H9 (cell line): ENCODE measurements at regions not wholly inside any gene's neighbourhood (a gene's known extent, or its start where the extent isn't known, plus 50 kb on each side); places are given as distances from the start of the nearest gene placed in this dataset.

Source experiments
- DNase-seq: peaks from one replicate; pipeline ENCODE4 v3.0.0-alpha.2; 2017
- H2AFZ ChIP-seq: one replicate; pipeline ENCODE4 v1.6.1; 2013; ENCODE audit warnings: mild to moderate bottlenecking, low read length, control low read depth, moderate library complexity
- H2AK5ac ChIP-seq: 2 replicates; pipeline ENCODE4 v1.6.1; 2013; ENCODE audit warnings: low read length, control low read depth, mixed read lengths; ENCODE audit not compliant: insufficient read length
- H2BK120ac ChIP-seq: one replicate; pipeline ENCODE4 v1.6.1; 2013; ENCODE audit warnings: low read depth, mild to moderate bottlenecking, low read length, control low read depth, inconsistent platforms; ENCODE audit not compliant: poor library complexity, severe bottlenecking
- H2BK12ac ChIP-seq: 2 replicates; pipeline ENCODE4 v1.6.1; 2013; ENCODE audit warnings: low read length, control low read depth, mixed read lengths, low read depth; ENCODE audit not compliant: insufficient read length
- H2BK15ac ChIP-seq: 2 replicates; pipeline ENCODE4 v1.6.1; 2013; ENCODE audit warnings: low read depth, low read length, control low read depth
- H2BK20ac ChIP-seq: one replicate; pipeline ENCODE4 v1.6.1; 2013; ENCODE audit warnings: low read depth, mild to moderate bottlenecking, low read length, control low read depth, inconsistent platforms; ENCODE audit not compliant: poor library complexity, severe bottlenecking
- H2BK5ac ChIP-seq: 2 replicates; pipeline ENCODE4 v1.6.1; 2013; ENCODE audit warnings: low read length, control low read depth, mixed read lengths; ENCODE audit not compliant: insufficient read length
- H3K14ac ChIP-seq: 2 replicates; pipeline ENCODE4 v1.6.1; 2013; ENCODE audit warnings: low read length, control low read depth; ENCODE audit not compliant: insufficient read depth
- H3K18ac ChIP-seq: 2 replicates; pipeline ENCODE4 v1.6.1; 2013; ENCODE audit warnings: low read depth, mild to moderate bottlenecking, mixed read lengths, low read length, control low read depth; ENCODE audit not compliant: insufficient read length
- H3K23ac ChIP-seq: 2 replicates; pipeline ENCODE4 v1.6.1; 2013; ENCODE audit warnings: low read length, control low read depth, mixed read lengths, low read depth; ENCODE audit not compliant: insufficient read length
- H3K23me2 ChIP-seq: 2 replicates; pipeline ENCODE4 v1.6.1; 2013; ENCODE audit warnings: low read depth, mild to moderate bottlenecking, mixed read lengths, low read length, control low read depth; ENCODE audit not compliant: insufficient read length, poor library complexity, severe bottlenecking
- H3K27ac ChIP-seq: 2 replicates; pipeline ENCODE4 v1.5.1; 2013; ENCODE audit warnings: low read length, control low read depth, mixed read lengths, low read depth; ENCODE audit not compliant: insufficient read length
- H3K27me3 ChIP-seq: 2 replicates; pipeline ENCODE4 v1.6.1; 2013; ENCODE audit warnings: low read length, control low read depth, inconsistent platforms; ENCODE audit not compliant: insufficient read depth
- H3K4ac ChIP-seq: 2 replicates; pipeline ENCODE4 v1.6.1; 2013; ENCODE audit warnings: low read depth, mild to moderate bottlenecking, control low read depth, inconsistent platforms, low read length, moderate library complexity
- H3K4me1 ChIP-seq: 2 replicates; pipeline ENCODE4 v1.6.1; 2013; ENCODE audit warnings: low read length, control low read depth, inconsistent platforms; ENCODE audit not compliant: insufficient read depth
- H3K4me2 ChIP-seq: 2 replicates; pipeline ENCODE4 v1.6.1; 2013; ENCODE audit warnings: low read length, control low read depth, mixed read lengths; ENCODE audit not compliant: insufficient read length, insufficient read depth
- H3K56ac ChIP-seq: 2 replicates; pipeline ENCODE4 v1.6.1; 2013; ENCODE audit warnings: low read depth, mild to moderate bottlenecking, mixed read lengths, low read length, control low read depth; ENCODE audit not compliant: insufficient read length
- H3K79me1 ChIP-seq: 2 replicates; pipeline ENCODE4 v1.6.1; 2013; ENCODE audit warnings: low read depth, mild to moderate bottlenecking, moderate library complexity, low read length, control low read depth, inconsistent platforms; ENCODE audit not compliant: insufficient read depth, poor library complexity, severe bottlenecking
- H3K79me2 ChIP-seq: 2 replicates; pipeline ENCODE4 v1.6.1; 2013; ENCODE audit warnings: low read length, control low read depth, inconsistent platforms; ENCODE audit not compliant: insufficient read depth
- H3K9ac ChIP-seq: 2 replicates; pipeline ENCODE4 v1.6.1; 2013; ENCODE audit warnings: low read length, control low read depth, mixed read lengths; ENCODE audit not compliant: insufficient read length; ENCODE audit errors: extremely low read depth
- H3K9me3 ChIP-seq: one replicate; pipeline ENCODE4 v1.6.1; 2013; ENCODE audit warnings: low read depth, low read length, inconsistent platforms; ENCODE audit not compliant: control insufficient read depth
- H3T11ph ChIP-seq: one replicate; pipeline ENCODE4 v1.6.1; 2013; ENCODE audit warnings: mild to moderate bottlenecking, low read length, control low read depth, inconsistent platforms
- H4K20me1 ChIP-seq: one replicate; pipeline ENCODE4 v1.6.1; 2013; ENCODE audit not compliant: control insufficient read depth, insufficient read length, insufficient read depth
- H4K5ac ChIP-seq: 2 replicates; pipeline ENCODE4 v1.6.1; 2013; ENCODE audit warnings: low read depth, mild to moderate bottlenecking, mixed read lengths, low read length, control low read depth; ENCODE audit not compliant: insufficient read length
- H4K8ac ChIP-seq: replicated peaks from 2 replicates; pipeline ENCODE4 v1.6.1; 2013; ENCODE audit warnings: low read length, control low read depth, mixed read lengths, low read depth; ENCODE audit not compliant: insufficient read length
- H4K91ac ChIP-seq: 2 replicates; pipeline ENCODE4 v1.6.1; 2013; ENCODE audit warnings: low read depth, mild to moderate bottlenecking, moderate library complexity, mixed read lengths, low read length, control low read depth; ENCODE audit not compliant: insufficient read length
- H3K27ac Mint-ChIP-seq, 3 experiments: 2 replicates in 2 of 3; 3 replicates in 1 of 3; pipeline ENCODE4 v1.8.0; 2020 to 2021; ENCODE audit warnings: mixed read lengths in 3 of 3, mild to moderate bottlenecking in 1 of 3, moderate library complexity in 1 of 3
- H3K27me3 Mint-ChIP-seq: 2 replicates; pipeline ENCODE4 v1.8.0; 2021; ENCODE audit warnings: low read depth, mild to moderate bottlenecking, moderate library complexity, mixed read lengths
- H3K36me3 Mint-ChIP-seq, 3 experiments: 2 replicates in 2 of 3; 3 replicates in 1 of 3; pipeline ENCODE4 v1.8.0; 2020 to 2021; ENCODE audit warnings: low read depth in 3 of 3, mixed read lengths in 3 of 3; ENCODE audit not compliant: insufficient read depth in 1 of 3
- H3K4me1 Mint-ChIP-seq, 2 experiments: 2 replicates each; pipeline ENCODE4 v1.8.0; 2020; ENCODE audit warnings: mixed read lengths in 2 of 2
- H3K4me3 Mint-ChIP-seq, 2 experiments: 2 replicates in 1 of 2; 3 replicates in 1 of 2; pipeline ENCODE4 v1.8.0; 2020 to 2021; ENCODE audit warnings: mild to moderate bottlenecking in 2 of 2, mixed read lengths in 2 of 2, moderate library complexity in 1 of 2
- H3K9me3 Mint-ChIP-seq, 2 experiments: 2 replicates in 1 of 2; 3 replicates in 1 of 2; pipeline ENCODE4 v1.8.0; 2020; ENCODE audit warnings: mild to moderate bottlenecking in 2 of 2, mixed read lengths in 2 of 2, moderate library complexity in 1 of 2
- CTCF ChIP-seq: fragments of 200-600 bp; sonication (generic); conservative IDR thresholded peaks from 3 replicates; pipeline ENCODE4 v1.8.0; 2021; ENCODE audit warnings: antibody characterized with exemption, mild to moderate bottlenecking
- WGBS: extraction: QIAGEN DNeasy Blood & Tissue Kit; methylation state at CpG from one replicate; pipeline ENCODE4 v1.1.7; 2013; ENCODE audit warnings: missing lambda C conversion rate, low lambda C conversion rate, mixed read lengths; ENCODE audit not compliant: insufficient read length; ENCODE audit errors: extremely low coverage; 5-methylcytosine and 5-hydroxymethylcytosine counted together

GRCh38 chr11:91654686-91655085 is 569.9 kb upstream of the FAT3 start:
- DNase-seq: no peak
- H4K91ac ChIP-seq: no peak overlapping the region
- H2BK12ac ChIP-seq: no peak overlapping the region
- no peak overlapping the region for H4K5ac ChIP-seq
- no peak for TF ChIP-seq CTCF
- no peaks in the 10 kb centered on the region for H3K23me2 ChIP-seq
- H2BK15ac ChIP-seq: no peak overlapping the region
- no peak overlapping the region for H2BK5ac ChIP-seq
- no peaks in the 10 kb centered on the region; a peak in 1 of 5 replicates for H3K9me3 Mint-ChIP-seq
- no peak overlapping the region for H3K4me3 Mint-ChIP-seq
- H2AK5ac ChIP-seq: no peak overlapping the region
- H3K36me3 Mint-ChIP-seq: no peaks in the 10 kb centered on the region
- H3K14ac ChIP-seq: no peak overlapping the region
- WGBS: no CpG with 5 or more reads among the region's 2 CpGs
- no peak overlapping the region for H4K8ac ChIP-seq
- no peaks in the 10 kb centered on the region for H3K79me2 ChIP-seq
- H3K27me3 Mint-ChIP-seq: peaks cover 2% of the 10 kb centered on the region; the same call in 1 of the 2 replicates
- H2BK120ac ChIP-seq: no peak overlapping the region
- no peak overlapping the region for H2AFZ ChIP-seq
- no peaks in the 10 kb centered on the region for H3K27me3 ChIP-seq
- H3K79me1 ChIP-seq: no peaks in the 10 kb centered on the region
- no peak overlapping the region for H3K27ac Mint-ChIP-seq
- H3K56ac ChIP-seq: no peak overlapping the region
- no peak overlapping the region for H3K4me2 ChIP-seq
- no peaks in the 10 kb centered on the region for H3K9me3 ChIP-seq
- no peak overlapping the region for H3K23ac ChIP-seq
- H3K9ac ChIP-seq: no peak overlapping the region
- no peak overlapping the region for H3K4ac ChIP-seq
- H3K4me1 ChIP-seq: no peaks in the 10 kb centered on the region
- H3K18ac ChIP-seq: no peak overlapping the region
- no peak overlapping the region for H3T11ph ChIP-seq
- no peak overlapping the region for H3K27ac ChIP-seq
- H2BK20ac ChIP-seq: no peak overlapping the region
- H3K4me1 Mint-ChIP-seq: peaks cover 0 to 3% of the 10 kb centered on the region in 2 experiments; a peak in 1 of 4 replicates
- H4K20me1 ChIP-seq: no peaks in the 10 kb centered on the region
